ENCODE measurements at regions not wholly inside any gene's neighbourhood (a gene's known extent, or its start where the extent isn't known, plus 50 kb on each side); places are given as distances from the start of the nearest gene placed in this dataset.

- DNase-seq (ENCODE audit: low read depth): no peak
These were observed 369.5 kb upstream of the CELF4 start for GRCh38 chr18:37935086-37935485.

- DNase-seq (ENCODE audit: low read depth): no peak
These were observed 365.0 kb upstream of the CELF4 start for GRCh38 chr18:37930640-37931039.

GRCh38 chr18:37922162-37922561, 356.6 kb upstream of the CELF4 start:
- no peak for DNase-seq (ENCODE audit: low read depth)

- no peak for DNase-seq (ENCODE audit: low read depth)
These were observed 355.3 kb upstream of the CELF4 start for GRCh38 chr18:37920865-37921264.

DNA sequence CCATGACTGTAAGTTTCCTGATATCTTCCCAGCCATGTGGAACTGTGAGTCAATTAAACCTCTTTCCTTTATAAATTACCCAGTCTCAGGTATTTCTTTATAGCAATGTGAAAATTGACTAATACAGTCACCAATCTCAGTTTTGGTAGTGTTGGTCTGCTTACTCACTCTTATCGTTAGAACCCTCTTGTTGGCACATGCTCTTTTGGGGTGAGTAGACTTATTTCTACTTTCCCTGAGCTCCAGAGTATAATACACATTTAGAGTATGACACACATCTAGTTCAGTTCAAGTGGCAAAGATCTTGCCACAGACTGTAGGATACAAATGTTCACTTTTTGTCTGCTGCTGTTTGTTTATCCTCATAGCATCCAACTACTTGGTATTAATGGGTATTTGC, 347.5 kb upstream of the CELF4 start:
- DNase-seq (ENCODE audit: low read depth): no peak

DNA sequence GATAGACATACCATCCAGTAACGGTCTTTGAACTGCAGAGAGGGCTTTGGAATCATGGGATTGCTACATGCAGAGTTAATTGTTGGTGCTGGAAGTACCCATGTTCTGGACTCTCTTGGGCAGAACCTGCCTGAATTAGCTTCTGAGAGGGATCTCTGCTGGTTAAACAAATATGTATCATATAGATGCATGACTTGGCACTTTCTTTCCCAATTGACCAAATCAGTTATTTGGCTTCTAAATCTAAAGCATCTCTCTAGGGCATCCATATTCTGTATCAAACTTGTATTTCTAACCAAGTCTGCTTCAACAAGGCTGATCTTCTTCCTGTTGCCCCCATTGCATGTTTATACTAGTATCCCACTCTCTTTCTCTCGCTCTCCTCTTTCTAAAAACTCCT, 336.7 kb upstream of the CELF4 start:
- no peak for DNase-seq (ENCODE audit: low read depth)

GRCh38 chr18:37900326-37900725, 334.7 kb upstream of the CELF4 start:
- no peak for DNase-seq (ENCODE audit: low read depth)

GRCh38 chr18:37889963-37890362, 324.4 kb upstream of the CELF4 start:
- DNase-seq (ENCODE audit: low read depth): no peak

DNA sequence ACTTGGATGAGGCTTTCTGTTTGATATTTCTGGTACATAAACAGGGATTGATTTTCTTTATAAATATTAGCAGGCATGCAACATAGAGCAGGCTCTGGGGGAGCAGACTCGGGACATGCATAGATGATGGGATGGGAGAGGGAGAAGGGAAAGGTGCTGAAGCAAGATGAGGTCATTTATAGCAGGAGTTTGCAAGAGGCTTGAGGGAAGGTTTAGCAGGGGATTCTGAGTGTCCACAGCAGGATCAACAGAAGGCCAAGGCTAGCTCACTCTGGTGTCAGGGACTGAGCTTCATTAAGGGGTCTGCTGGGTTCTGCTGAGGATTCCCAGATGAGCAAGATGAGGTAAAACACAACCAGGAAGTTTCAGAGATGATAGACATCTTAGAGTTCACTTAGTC, 309.1 kb upstream of the CELF4 start:
- no peak for DNase-seq (ENCODE audit: low read depth)

DNA sequence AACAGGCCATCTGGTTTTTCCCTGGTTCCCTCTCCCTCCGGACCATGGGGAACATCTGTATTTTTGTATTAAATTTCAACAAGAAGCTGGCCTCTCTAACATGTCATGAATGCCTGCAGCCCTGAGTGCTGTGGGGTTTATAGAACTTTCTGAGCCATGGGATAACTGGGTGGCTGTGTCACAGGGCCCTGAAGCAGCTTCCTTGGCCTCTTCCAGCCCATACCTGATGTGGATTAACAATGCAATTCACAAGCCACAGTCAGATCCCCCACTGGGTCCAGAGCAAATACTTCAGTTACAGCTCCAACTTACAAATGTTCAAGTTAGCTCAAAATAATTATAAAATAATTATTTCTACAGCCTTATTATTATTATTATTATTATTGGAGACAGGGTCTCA, 307.8 kb upstream of the CELF4 start:
- DNase-seq (ENCODE audit: low read depth): no peak

DNA sequence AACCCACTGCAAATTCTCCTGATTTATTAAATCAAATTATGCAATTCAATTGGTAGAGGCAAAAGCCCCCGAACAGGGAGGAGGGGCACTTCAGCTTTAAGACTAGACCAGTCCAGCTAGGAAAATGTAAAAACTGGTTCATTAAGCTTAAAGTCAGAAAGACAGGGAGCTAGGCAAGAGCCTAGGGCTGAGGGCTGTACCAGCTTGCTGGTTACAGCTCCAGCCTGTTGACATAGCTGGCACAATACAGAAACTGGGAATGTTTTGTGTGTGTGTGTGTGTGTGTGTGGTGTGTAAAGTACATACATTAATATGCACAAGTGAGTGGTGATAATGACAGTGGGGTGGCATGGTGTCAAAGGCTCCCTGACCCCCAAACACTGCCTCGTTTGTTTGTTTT, 307.0 kb upstream of the CELF4 start:
- no peak for DNase-seq (ENCODE audit: low read depth)

DNA sequence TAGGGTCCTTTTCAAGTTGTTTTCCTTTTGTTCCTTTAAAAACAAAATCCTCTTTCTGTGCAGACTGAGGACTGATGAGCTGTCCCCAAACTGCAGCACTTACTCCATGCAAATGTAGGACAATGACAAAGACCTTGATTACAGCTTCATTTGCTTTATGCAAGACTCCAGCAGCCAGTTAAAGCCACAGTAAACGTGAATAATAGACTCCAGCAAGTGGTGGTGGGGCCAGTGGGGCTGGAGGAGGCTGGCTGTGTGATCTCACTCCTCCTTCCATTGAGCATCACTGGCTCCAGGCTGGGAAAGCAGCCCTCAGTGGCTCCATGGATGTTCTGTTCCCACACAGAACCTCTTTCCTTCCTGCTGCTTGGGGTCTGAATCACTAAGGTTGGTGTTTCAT, 306.0 kb upstream of the CELF4 start:
- no peak for DNase-seq (ENCODE audit: low read depth)

DNA sequence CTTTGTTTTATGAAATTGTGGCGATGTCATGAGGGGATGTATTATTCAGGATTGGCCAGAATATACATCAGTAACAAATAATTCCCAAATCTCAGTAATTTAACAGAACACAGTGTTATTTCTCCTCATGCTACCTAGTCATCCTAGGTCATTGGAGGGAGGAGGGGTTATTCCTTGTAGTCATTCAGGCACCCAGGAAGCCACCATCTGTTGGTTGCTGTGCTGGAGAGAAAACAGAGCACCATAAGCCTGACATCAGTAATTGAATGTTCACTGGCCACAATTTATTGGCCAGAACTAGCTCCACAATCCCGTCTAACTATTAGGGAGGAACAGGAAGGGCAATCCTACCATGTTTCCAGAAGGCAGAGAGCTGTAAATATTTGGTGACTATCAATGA, 303.5 kb upstream of the CELF4 start:
- DNase-seq (ENCODE audit: low read depth): no peak

- DNase-seq (ENCODE audit: low read depth): no peak
These were observed 298.5 kb upstream of the CELF4 start for GRCh38 chr18:37864122-37864521.

- DNase-seq (ENCODE audit: low read depth): no peak
These were observed 296.4 kb upstream of the CELF4 start for GRCh38 chr18:37861981-37862380.

DNA sequence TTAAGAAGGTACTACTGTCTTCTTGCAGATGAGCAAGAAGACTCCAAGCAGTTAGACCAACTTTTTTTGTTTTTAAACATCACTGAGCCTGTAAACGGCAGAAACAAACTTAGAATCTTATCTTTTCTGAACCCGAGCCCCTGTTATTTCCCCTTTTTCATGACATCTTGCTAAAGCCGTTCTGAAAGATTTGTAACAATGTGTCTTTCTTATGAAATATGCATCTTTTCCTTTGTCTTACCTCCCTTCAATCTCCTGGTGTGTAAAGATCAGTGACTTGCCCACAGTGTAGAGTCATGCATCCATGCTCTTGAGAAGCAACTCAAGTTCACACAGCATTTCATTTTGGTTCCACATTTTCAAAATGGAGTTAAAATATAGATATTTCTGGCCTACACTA, 288.8 kb upstream of the CELF4 start:
- no peak for DNase-seq (ENCODE audit: low read depth)

GRCh38 chr18:37853706-37854105, 288.1 kb upstream of the CELF4 start:
- DNase-seq (ENCODE audit: low read depth): no peak

DNA sequence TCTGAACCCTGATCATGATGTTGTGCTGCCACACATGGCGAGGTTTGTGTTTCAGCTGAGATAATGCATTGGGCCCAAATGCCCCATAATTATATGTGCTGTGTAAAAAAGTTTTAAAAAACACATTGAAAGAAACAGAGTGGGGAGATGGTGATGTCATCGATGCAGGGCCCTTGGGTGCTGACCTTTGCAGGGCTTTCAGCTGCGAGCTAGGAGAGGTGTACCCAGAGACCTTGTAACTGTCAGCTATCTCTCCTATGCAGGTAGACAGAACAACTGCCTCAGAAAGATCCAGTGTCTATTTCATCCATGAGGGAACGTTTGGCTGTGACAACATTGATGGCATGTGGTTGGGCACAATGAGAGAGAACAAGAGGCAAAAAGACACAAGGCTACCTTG, 286.9 kb upstream of the CELF4 start:
- no peak for DNase-seq (ENCODE audit: low read depth)

GRCh38 chr18:37847544-37847943, 281.9 kb upstream of the CELF4 start:
- no peak for DNase-seq (ENCODE audit: low read depth)

DNA sequence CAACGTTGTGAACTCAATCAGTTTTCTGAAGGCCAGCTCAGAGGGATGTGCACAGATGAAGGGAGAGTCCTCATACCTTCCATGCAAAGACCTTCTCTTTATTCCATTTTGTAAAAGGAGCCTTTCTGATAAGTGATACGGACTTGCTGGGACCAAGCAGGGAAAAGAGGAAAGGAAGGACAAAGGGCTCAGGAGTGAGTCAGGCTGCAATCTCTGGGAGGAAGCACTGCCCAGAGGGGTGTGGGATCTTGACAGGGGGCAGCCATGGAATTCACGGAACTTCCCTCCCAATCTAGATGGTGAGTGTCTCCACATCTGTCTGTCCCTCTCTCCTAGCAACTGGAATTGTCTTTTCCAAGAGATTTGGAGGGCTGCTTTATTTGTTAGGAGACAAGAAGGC, 281.4 kb upstream of the CELF4 start:
- DNase-seq (ENCODE audit: low read depth): no peak

- DNase-seq (ENCODE audit: low read depth): no peak
These were observed 279.9 kb upstream of the CELF4 start for GRCh38 chr18:37845498-37845897.

GRCh38 chr18:37844209-37844970, 278.8 kb upstream of the CELF4 start:
- no peak for DNase-seq (ENCODE audit: low read depth)

GRCh38 chr18:37838083-37838482, 272.5 kb upstream of the CELF4 start:
- no peak for DNase-seq (ENCODE audit: low read depth)

All from stimulated activated CD4-positive, alpha-beta T cell treated with anti-CD3 and anti-CD28 coated beads, Interleukin-2, amount 100 ng/mL, for 4 hours (primary cell).